IMR-90 (cell line): ENCODE measurements at regions not wholly inside any gene's neighbourhood (a gene's known extent, or its start where the extent isn't known, plus 50 kb on each side); places are given as distances from the start of the nearest gene placed in this dataset.

Experiments
- ATAC-seq: fragments of 200-7000 bp; cut with Tn5 transposase; 2 replicates; pipeline ENCODE4 v1.9.1; 2020; ENCODE audit warnings: low read depth, mild to moderate bottlenecking, moderate library complexity
- BruUV-seq: library from RNA; stranded (reverse); fragments of 400-500 nt; replicated peaks from 2 replicates; lab custom pipeline; 2021; lab: Mats Ljungman, UMichigan
- CTCF ChIA-PET: fragments of 300-600 bp; formaldehyde crosslinking; extraction: SDS; loops from one replicate; lab custom pipeline; 2021; ENCODE audit warnings: antibody characterized with exemption; lab: Yijun Ruan, JAX
- POLR2A ChIA-PET: fragments of 300-600 bp; sonication (Branson Sonifier 250); formaldehyde crosslinking; loops from one replicate; lab custom pipeline; 2022; ENCODE audit warnings: antibody characterized with exemption; ENCODE audit not compliant: unreplicated experiment; lab: Charles Lee
- DNase-seq: peaks from one replicate; pipeline ENCODE4 v3.0.0; 2013
- H2AFZ ChIP-seq: replicated peaks from 2 replicates; pipeline ENCODE3; 2013; ENCODE audit warnings: low read length, mild to moderate bottlenecking; ENCODE audit not compliant: poor library complexity
- H2AK5ac ChIP-seq: 2 replicates; pipeline ENCODE4 v1.6.1; 2013; ENCODE audit warnings: low read depth, low read length, inconsistent platforms
- H2AK9ac ChIP-seq: replicated peaks from 2 replicates; pipeline ENCODE3; 2013; ENCODE audit warnings: mild to moderate bottlenecking, low read depth, low read length, moderate library complexity; ENCODE audit not compliant: poor library complexity
- H2BK120ac ChIP-seq: 2 replicates; pipeline ENCODE4 v1.6.1; 2013; ENCODE audit warnings: low read depth, low read length, inconsistent platforms
- H2BK15ac ChIP-seq: 3 replicates; pipeline ENCODE4 v1.6.1; 2013; ENCODE audit warnings: low read depth, low read length, inconsistent platforms
- H2BK20ac ChIP-seq: 2 replicates; pipeline ENCODE4 v1.6.1; 2013; ENCODE audit warnings: low read depth, mild to moderate bottlenecking, inconsistent platforms, low read length, moderate library complexity
- H2BK5ac ChIP-seq: 2 replicates; pipeline ENCODE4 v1.6.1; 2013; ENCODE audit warnings: mild to moderate bottlenecking, low read depth, low read length, inconsistent platforms; ENCODE audit not compliant: poor library complexity, severe bottlenecking
- H3K14ac ChIP-seq: replicated peaks from 2 replicates; pipeline ENCODE4 v1.6.1; 2013; ENCODE audit warnings: low read depth, low read length, inconsistent platforms
- H3K18ac ChIP-seq: 2 replicates; pipeline ENCODE4 v1.6.1; 2013; ENCODE audit warnings: low read depth, low read length, control low read depth
- H3K23ac ChIP-seq: 2 replicates; pipeline ENCODE4 v1.6.1; 2013; ENCODE audit warnings: low read depth, low read length, inconsistent platforms
- H3K27ac ChIP-seq: 2 replicates; pipeline ENCODE4 v1.5.1; 2013; ENCODE audit warnings: mild to moderate bottlenecking, control low read depth, low read length; ENCODE audit not compliant: insufficient read depth
- H3K27me3 ChIP-seq: 2 replicates; pipeline ENCODE4 v1.6.1; 2013; ENCODE audit warnings: low read length; ENCODE audit not compliant: control insufficient read depth, insufficient read depth
- H3K36me3 ChIP-seq: 2 replicates; pipeline ENCODE4 v1.6.1; 2013; ENCODE audit warnings: low read length, mixed read lengths; ENCODE audit not compliant: control insufficient read depth, insufficient read depth
- H3K4ac ChIP-seq: 2 replicates; pipeline ENCODE4 v1.6.1; 2013; ENCODE audit warnings: low read depth, low read length, inconsistent platforms
- H3K4me1 ChIP-seq: 2 replicates; pipeline ENCODE4 v1.6.1; 2013; ENCODE audit warnings: low read length, mixed read lengths; ENCODE audit not compliant: control insufficient read depth, insufficient read depth
- H3K4me2 ChIP-seq: 2 replicates; pipeline ENCODE4 v1.6.1; 2013; ENCODE audit warnings: low read depth, mild to moderate bottlenecking, control low read depth, low read length, moderate library complexity
- H3K4me3 ChIP-seq: 2 replicates; pipeline ENCODE4 v1.5.1; 2013; ENCODE audit warnings: low read depth, mild to moderate bottlenecking, control low read depth, low read length, moderate library complexity; ENCODE audit not compliant: insufficient read depth
- H3K56ac ChIP-seq: 2 replicates; pipeline ENCODE4 v1.6.1; 2013; ENCODE audit warnings: low read length, inconsistent platforms; ENCODE audit not compliant: insufficient read depth; ENCODE audit errors: extremely low read depth
- H3K79me1 ChIP-seq, 2 experiments: 2 replicates each; pipeline ENCODE4 v1.6.1; 2013; ENCODE audit warnings: low read length in 2 of 2, inconsistent platforms in 1 of 2, low read depth in 1 of 2
- H3K9ac ChIP-seq: 2 replicates; pipeline ENCODE4 v1.6.1; 2013; ENCODE audit warnings: low read depth, low read length, control low read depth
- H3K9me1 ChIP-seq: 2 replicates; pipeline ENCODE4 v1.6.1; 2013; ENCODE audit warnings: low read length, inconsistent platforms; ENCODE audit not compliant: insufficient read depth
- H3K9me3 ChIP-seq: 2 replicates; pipeline ENCODE4 v1.6.1; 2013; ENCODE audit warnings: low read length; ENCODE audit not compliant: control insufficient read depth, insufficient read depth
- H4K20me1 ChIP-seq: 2 replicates; pipeline ENCODE4 v1.6.1; 2013; ENCODE audit warnings: low read length, inconsistent platforms; ENCODE audit not compliant: insufficient read depth
- H4K5ac ChIP-seq: 2 replicates; pipeline ENCODE4 v1.6.1; 2013; ENCODE audit warnings: mild to moderate bottlenecking, low read depth, low read length, control low read depth
- H4K8ac ChIP-seq, 2 experiments: 2 replicates each; pipeline ENCODE4 v1.6.1; 2013; ENCODE audit warnings: low read depth in 2 of 2, low read length in 2 of 2, control low read depth in 1 of 2, inconsistent platforms in 1 of 2
- H4K91ac ChIP-seq: 2 replicates; pipeline ENCODE4 v1.6.1; 2013; ENCODE audit warnings: low read depth, low read length, inconsistent platforms; ENCODE audit not compliant: insufficient read depth
- CEBPB ChIP-seq: IDR thresholded peaks from 2 replicates; pipeline ENCODE4 v1.6.1; 2012; ENCODE audit warnings: low read depth, low read length, improper control_type of control experiment
- CHD1 ChIP-seq: IDR thresholded peaks from 2 replicates; pipeline ENCODE4 v1.6.1; 2012; ENCODE audit warnings: low read depth, low read length, improper control_type of control experiment
- MAFK ChIP-seq: IDR thresholded peaks from 2 replicates; pipeline ENCODE4 v1.6.1; 2012; ENCODE audit warnings: low read depth, low read length, improper control_type of control experiment
- MAZ ChIP-seq: IDR thresholded peaks from 2 replicates; pipeline ENCODE4 v1.6.1; 2012; ENCODE audit warnings: low read depth, mild to moderate bottlenecking, low read length, improper control_type of control experiment, moderate library complexity, borderline replicate concordance
- RFX5 ChIP-seq: IDR thresholded peaks from 2 replicates; pipeline ENCODE4 v1.8.0; 2012; ENCODE audit warnings: low read depth, mild to moderate bottlenecking, low read length, moderate library complexity
- WGBS, 2 experiments: methylation state at CpG; one replicate each; pipeline versions ENCODE4 v1.1.5 to v1.1.7; 2013; ENCODE audit warnings: missing lambda C conversion rate in 2 of 2; ENCODE audit not compliant: insufficient read length in 1 of 2; ENCODE audit errors: extremely low coverage in 2 of 2; 5-methylcytosine and 5-hydroxymethylcytosine counted together
- dilution Hi-C: fragments of 300-500 bp; cut with HindIII; formaldehyde crosslinking; loops from one replicate; pipeline ENCODE4 v1.14.3; 2018; ENCODE audit warnings: low sequenced_read_pairs; ENCODE audit not compliant: unreplicated experiment
- in situ Hi-C: fragments of 300-500 bp; cut with MboI; formaldehyde crosslinking; loops from 3 replicates; pipeline ENCODE4 v1.14.3; 2019; ENCODE audit warnings: low sequenced_read_pairs, inconsistent platforms, mixed read lengths
- intact Hi-C: fragments of 100-400 bp; cut with micrococcal nuclease; formaldehyde crosslinking; loops from 2 replicates; pipeline ENCODE4 v1.10.0; 2022
- TF ChIP-seq, protein P1 (sequence below): fragments of 150-350 bp; IDR thresholded peaks from 2 replicates; pipeline ENCODE4 v1.6.1; 2017; ENCODE audit warnings: mild to moderate bottlenecking, antibody characterized with exemption, low read length, low read depth

DNA sequence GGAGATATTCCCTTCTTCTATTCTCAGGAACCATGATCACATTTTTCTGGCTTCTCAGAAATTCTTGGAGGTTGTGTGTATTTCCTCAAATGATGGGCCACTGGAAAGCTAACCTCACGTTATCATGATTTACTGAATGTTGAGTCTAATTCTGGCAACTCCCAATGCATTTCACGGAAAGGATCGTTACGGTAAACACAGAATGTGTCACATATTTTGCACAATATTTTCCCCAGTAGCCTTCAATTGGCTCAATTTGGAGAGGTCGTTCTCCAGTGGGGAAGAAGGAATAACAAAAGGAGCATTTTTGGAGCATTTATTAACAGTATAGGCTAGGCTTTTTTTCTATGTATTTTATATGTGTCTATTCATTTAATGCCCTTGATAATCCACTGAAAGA is 450.3 kb downstream of the HAPSTR1 start:
- ChIA-PET CTCF (no interaction called here), POLR2A (no interaction called here)

More for the DNA sequence above, 450.3 kb downstream of the HAPSTR1 start:
- H2AK5ac ChIP-seq, result no peak overlapping the region
- H3K56ac ChIP-seq, result no peak overlapping the region
- no peaks in the 10 kb centered on the region for H3K4me1 ChIP-seq
- H3K14ac ChIP-seq, result no peak overlapping the region
- H3K18ac ChIP-seq, result no peak overlapping the region
- no peak overlapping the region for H2BK120ac ChIP-seq
- no peaks in the 10 kb centered on the region for H3K9me1 ChIP-seq
- H4K5ac ChIP-seq, result no peak overlapping the region
- WGBS, 2 experiments, result no CpG with 5 or more reads among the region's 5 CpGs
- no peak overlapping the region for H4K91ac ChIP-seq
- H3K36me3 ChIP-seq, result no peaks in the 10 kb centered on the region
- intact Hi-C loops (no loop called here), dilution Hi-C loops (no loop called here), in situ Hi-C loops (no loop called here)
- peaks cover 22% of the 10 kb centered on the region for H3K9me3 ChIP-seq
- H3K23ac ChIP-seq, result no peak overlapping the region
- no peak overlapping the region for H2BK20ac ChIP-seq
- no peak for ATAC-seq
- no peak overlapping the region for H3K4ac ChIP-seq
- H3K4me3 ChIP-seq, result no peak overlapping the region
- no peak overlapping the region for H2BK5ac ChIP-seq
- BruUV-seq, result no TSS peak
- H4K8ac ChIP-seq, result no peak overlapping the region
- no peak overlapping the region for H3K9ac ChIP-seq
- DNase-seq, result no peak
- no peak overlapping the region for H2BK15ac ChIP-seq
- no peaks in the 10 kb centered on the region for H3K79me1 ChIP-seq
- no peak overlapping the region for H2AFZ ChIP-seq
- no peak overlapping the region for H3K27ac ChIP-seq
- no peaks in the 10 kb centered on the region for H3K27me3 ChIP-seq
- H4K20me1 ChIP-seq, result no peaks in the 10 kb centered on the region
- no peak overlapping the region for H2AK9ac ChIP-seq
- TF ChIP-seq MAFK (no peak), CEBPB (no peak), MAZ (no peak), RFX5 (no peak), CHD1 (no peak)
- TF ChIP-seq, protein P1, sequence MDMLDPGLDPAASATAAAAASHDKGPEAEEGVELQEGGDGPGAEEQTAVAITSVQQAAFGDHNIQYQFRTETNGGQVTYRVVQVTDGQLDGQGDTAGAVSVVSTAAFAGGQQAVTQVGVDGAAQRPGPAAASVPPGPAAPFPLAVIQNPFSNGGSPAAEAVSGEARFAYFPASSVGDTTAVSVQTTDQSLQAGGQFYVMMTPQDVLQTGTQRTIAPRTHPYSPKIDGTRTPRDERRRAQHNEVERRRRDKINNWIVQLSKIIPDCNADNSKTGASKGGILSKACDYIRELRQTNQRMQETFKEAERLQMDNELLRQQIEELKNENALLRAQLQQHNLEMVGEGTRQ, result no peak
- H3K4me2 ChIP-seq, result no peak overlapping the region
